GM12872 (cell line): ENCODE measurements at regions not wholly inside any gene's neighbourhood (a gene's known extent, or its start where the extent isn't known, plus 50 kb on each side); places are given as distances from the start of the nearest gene placed in this dataset.

Experiments
- TF ChIP-seq, protein P1 (sequence below): IDR thresholded peaks from 3 replicates; pipeline ENCODE4 v1.5.1; 2011; ENCODE audit warnings: low read depth, mild to moderate bottlenecking, low read length, moderate library complexity; ENCODE audit not compliant: insufficient read depth

DNA sequence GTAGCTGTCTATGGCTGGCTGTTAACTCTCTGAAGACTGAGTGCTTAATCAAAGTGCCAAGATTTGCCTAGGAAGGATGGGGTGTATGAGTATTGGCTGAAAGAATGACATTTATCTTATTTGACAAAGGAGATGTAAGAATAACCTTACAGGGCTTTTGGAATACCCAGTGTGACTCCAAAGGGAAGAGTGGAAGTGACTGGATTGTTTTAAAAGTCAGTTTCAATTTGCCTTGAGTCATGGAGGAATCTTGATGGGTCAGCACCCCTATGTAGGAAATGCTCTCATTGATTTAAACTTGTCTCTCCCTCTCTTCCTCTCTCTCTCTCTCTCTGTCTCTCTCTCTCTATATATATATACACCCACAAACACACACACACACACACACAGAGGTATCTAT, 118.4 kb upstream of the CLDN10 start:
- TF ChIP-seq, protein P1, sequence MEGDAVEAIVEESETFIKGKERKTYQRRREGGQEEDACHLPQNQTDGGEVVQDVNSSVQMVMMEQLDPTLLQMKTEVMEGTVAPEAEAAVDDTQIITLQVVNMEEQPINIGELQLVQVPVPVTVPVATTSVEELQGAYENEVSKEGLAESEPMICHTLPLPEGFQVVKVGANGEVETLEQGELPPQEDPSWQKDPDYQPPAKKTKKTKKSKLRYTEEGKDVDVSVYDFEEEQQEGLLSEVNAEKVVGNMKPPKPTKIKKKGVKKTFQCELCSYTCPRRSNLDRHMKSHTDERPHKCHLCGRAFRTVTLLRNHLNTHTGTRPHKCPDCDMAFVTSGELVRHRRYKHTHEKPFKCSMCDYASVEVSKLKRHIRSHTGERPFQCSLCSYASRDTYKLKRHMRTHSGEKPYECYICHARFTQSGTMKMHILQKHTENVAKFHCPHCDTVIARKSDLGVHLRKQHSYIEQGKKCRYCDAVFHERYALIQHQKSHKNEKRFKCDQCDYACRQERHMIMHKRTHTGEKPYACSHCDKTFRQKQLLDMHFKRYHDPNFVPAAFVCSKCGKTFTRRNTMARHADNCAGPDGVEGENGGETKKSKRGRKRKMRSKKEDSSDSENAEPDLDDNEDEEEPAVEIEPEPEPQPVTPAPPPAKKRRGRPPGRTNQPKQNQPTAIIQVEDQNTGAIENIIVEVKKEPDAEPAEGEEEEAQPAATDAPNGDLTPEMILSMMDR = no peak

DNA sequence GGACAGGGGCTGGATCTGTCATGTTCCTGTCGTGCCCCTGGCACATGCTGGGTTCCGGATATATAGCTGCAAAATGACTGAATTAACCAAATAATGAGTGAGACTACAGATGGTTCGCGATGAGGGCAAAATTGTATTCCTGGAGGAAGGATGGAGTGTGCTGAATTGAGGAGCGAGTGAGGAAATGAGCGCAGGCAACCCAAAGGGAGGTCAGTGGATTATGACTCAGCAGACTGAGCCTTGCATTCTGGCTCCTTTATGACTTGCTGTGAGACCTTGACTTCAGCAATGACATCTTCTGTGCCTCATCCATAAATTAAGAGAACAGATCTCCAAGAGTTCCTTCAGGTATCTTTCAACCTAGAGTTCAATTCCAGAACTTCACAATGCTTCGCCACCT, 115.0 kb upstream of the CLDN10 start:
- TF ChIP-seq, protein P1 = no peak

DNA sequence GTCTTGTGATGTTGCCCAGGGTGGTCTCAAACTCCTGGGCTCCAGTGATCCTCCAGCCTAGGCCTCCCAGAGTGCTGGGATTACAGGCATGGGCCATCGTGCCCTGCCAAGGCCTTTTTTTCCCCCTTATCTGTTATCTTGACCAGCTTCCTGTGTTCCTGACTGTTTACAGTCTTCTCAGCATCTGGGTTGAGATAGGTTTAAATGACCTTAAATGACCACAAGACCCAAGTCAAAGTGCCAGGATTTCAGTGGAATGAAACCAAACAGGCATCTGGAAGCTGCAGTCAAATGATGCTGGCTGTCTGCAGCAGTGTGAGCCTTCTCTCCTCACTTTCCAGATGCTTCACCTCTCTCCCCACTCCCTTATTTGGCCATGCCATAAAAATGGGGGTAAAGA, 114.2 kb upstream of the CLDN10 start:
- TF ChIP-seq, protein P1 = no peak

DNA sequence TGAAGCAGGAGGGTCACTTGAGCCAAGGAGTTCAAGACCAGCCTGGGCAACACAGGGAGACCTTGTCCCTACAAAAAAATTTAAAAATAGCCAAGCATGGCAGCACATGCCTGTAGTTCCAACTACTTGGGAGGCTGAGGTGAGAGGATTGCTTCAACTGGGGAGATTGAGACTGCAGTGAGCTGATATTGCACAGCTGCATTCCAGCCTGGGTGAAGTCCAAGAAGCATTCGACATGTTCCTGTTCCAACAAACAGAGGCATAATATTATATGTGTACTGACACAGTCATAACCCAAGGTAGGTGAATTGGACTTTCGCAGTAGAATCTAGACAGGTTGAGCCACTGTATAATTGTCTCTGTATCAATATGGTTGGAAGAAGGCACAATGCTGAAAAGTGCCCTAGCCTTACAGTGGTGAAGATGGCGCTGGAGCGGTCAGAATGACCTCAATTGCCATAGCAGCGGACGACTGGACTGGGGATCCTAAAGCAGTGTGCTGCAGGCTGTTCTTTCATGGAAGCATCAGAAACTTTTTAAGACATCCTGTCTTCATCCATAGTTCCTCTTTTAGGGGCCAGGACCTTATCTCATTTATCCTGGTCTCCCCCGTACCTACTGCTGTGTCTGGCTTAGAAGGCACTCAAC, 112.0 kb upstream of the CLDN10 start:
- TF ChIP-seq, protein P1 = no peak

DNA sequence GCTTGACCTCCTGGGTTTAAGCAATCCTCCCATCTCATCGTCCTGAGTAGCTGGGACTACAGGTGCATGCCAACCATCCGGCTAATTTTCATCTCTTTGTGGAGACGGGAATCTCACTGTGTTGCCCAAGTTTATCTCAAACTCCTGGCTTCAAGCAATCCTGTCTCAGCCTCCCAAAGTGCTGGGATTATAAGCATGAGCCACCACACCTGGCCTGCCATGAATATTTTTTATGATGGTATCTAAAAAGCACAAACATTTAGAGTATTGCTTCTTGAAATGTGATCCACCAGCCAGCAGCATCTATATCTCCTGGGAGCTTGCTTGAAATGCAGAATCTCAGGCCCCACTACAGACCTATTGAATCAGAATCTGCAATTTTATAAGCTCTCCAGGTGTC, 111.2 kb upstream of the CLDN10 start:
- TF ChIP-seq, protein P1 = no peak

DNA sequence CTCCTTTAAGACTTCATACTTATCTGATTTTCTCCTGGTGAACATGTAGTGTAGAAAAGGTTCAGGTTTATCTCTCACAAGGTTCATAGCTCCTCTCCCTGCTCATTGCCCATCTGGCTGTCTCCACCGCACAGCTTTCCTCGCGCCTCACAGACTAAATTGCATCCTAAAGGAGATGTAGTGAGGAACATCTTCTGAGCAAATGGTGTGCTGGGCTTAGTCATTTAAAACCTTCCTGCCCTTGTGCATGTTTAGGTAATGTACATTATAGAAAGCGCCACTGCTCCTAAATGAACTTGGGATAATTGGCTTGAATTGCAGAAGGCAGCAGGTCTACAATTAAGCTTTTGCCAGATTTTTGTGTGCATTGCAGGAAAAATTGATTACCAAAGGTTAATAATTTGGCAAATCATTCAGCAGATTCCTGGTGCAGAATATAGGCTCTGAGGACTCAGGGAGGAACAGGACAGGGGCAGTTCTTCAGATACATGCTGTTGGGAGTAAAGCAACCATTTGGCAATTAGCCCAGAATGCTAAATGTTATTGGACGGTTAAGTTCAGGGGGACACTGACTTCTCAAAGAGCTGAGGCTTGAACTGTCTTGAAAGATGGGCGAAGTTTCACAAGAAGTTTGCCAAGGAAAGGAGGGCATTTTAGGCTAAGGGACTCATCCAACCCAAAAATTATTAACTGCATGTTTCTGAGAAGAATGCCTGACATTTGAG, 108.4 kb upstream of the CLDN10 start:
- TF ChIP-seq, protein P1 = no peak

DNA sequence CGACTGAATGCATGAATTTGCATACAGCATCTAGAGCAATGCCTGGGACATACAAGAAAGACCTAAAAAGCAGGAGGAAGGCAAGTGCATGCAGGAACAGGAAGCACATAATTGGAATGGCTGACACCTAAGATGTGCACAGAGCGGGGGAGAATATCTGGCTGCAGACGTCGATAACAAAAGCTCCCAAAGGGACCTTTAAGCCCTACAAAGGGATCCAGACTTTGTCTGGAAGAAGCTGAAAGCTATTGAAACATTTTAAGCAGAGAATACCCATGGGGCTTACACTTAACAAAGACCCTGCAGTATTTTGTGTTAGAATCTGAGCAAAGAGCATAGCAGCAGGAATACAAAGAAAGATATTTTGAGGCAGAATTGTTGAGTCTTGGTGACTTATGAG, 107.4 kb upstream of the CLDN10 start:
- TF ChIP-seq, protein P1 = no peak
